SH-SY5Y (cell line): ENCODE measurements at regions not wholly inside any gene's neighbourhood (a gene's known extent, or its start where the extent isn't known, plus 50 kb on each side); places are given as distances from the start of the nearest gene placed in this dataset.

ENCODE experiments used
- GATA2 ChIP-seq: IDR thresholded peaks from 2 replicates; pipeline ENCODE4 v1.6.1; 2011; ENCODE audit warnings: mild to moderate bottlenecking, low read depth, low read length
- GATA3 ChIP-seq: IDR thresholded peaks from 2 replicates; pipeline ENCODE4 v1.6.1; 2011; ENCODE audit warnings: low read depth, mild to moderate bottlenecking, low read length, moderate library complexity

DNA sequence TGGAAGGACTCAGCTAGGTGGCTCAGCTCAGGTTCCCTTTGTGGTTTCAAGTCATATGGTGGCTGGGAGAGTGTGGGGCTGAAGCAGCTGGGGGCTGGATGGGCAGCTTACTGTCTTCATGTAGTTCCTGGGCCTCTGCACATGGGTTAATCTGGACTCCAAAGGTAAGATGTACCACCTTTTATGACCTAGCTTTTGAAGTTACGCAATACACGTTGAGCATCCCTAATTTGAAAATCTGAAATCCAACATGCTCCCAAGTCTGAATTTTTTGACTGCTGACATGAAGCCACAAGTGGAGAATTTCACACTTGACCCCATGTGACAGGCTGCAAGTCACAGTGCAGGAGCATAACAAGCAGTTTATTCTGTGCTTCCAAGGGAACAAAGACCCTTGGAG, 173.7 kb downstream of the KBTBD8 start:
- no peak for TF ChIP-seq GATA2
- TF ChIP-seq GATA3 = no peak
